GM19023 (cell line): ENCODE measurements at regions not wholly inside any gene's neighbourhood (a gene's known extent, or its start where the extent isn't known, plus 50 kb on each side); places are given as distances from the start of the nearest gene placed in this dataset.

Experiments used
- ATAC-seq: cut with Tn5 transposase; IDR thresholded peaks from one replicate; pipeline ENCODE4 v1.9.1; 2021; ENCODE audit warnings: mild to moderate bottlenecking, moderate library complexity; ENCODE audit not compliant: unreplicated experiment

DNA sequence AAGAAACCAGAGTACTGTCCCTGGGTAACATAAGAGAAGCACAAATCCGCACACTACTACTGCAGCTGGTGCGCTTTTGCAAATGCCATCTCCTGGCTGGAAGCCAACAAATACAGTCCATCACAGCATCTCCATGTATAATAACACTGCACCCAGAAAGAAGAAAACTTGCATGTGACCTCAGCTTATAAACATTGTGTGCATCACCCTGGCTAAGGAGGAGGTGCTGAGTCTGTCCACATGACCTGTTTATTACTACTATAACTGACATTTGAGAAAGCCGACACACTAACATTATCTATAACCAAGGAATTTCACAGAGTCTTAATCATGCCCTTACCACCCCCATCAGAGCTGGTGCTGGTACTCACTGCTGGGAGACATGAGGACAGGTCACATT lies 516.8 kb downstream of the CFAP47 start:
- ATAC-seq = no peak

GRCh38 chrX:36443007-36443406 lies 523.5 kb downstream of the CFAP47 start:
- no peak for ATAC-seq

DNA sequence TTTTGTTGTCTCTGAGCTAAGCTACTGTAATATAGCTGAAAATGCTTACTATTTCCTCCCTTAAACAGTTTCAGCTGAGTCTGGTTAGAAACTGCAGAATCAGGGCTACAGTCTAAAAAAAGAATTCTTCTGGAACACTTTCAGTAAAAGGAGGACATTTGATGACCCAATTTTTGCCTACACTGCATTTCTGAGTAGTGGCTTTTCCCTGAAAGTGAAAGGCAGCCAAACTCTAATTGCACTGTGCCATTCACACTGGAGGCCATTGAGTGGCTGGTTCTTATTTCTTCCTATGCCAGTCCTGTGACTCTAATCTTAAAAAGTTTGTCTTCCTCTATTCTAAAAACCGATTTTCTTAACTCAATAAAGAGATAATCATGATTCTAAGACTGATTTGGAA lies 526.0 kb downstream of the CFAP47 start:
- ATAC-seq = no peak

DNA sequence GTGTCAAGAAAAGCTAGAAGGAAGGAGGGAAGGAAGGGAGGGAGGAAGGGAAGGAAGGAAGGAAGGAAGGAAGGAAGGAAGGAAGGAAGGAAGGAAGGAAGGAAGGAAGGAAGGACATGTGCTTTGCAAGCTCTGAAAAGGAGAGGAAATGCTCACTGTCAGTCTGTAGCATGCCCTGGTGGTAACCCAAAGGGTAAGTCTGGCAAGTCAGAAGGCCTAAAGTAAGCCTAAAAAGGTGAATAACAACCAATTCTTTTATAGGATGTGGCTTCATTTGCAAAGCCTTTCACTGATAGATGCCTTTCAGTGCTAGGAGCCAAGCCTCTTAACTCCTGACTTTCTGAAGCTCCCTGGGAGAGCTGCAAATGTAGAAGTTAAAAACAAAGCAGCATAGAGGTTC lies 542.6 kb downstream of the CFAP47 start:
- ATAC-seq = no peak

DNA sequence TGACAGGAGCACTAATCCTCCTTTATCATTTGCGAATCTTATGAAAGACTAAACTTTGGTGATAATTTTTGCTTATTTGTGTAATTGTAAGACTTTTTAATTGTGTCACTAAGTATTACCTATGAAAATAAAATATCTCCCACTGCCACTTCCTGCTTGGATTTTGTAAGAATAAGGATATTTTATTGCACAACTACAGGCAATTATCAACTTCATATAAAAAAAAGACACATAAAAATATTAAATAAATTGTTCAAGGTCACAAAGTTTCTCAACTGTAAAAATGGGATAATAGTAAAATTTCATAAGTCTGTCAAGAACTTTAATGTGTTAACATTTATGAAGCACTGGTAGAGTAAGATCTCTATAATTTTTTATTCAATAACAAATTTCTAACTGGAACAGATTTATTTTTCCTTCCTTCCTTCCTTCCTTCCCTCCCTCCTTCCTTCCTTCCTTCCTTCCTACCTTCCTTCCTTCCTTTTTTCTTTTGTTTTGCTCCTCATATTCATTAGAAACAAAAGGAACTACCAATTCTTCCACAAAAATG lies 527.6 kb upstream of the FAM47C start:
- ATAC-seq = no peak

DNA sequence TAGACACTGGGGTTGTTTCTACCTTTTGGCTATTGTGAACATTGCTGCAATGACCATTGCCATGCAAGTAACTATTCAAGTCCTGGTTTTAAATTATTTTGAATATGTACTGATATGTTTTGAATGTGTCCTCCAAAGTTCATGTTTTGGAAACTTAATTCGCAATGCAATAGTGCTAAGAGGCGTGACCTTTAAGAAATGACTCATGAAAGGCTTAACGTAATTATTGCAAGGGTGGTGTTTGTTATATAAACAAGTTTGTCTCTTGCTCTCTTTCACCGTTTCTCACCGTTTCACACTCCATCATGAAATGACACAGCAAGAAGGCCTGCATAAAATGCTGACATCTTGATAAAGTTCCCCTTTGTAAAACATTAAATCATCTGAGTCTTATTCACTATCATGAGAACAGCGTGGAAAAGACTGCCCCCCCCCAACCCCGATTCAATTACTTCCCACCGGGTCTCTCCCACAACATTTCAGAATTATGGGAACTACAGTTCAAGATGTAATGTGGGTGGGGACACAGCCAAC lies 506.9 kb upstream of the FAM47C start:
- no peak for ATAC-seq

- ATAC-seq = no peak
These were observed 503.5 kb upstream of the FAM47C start for GRCh38 chrX:36504625-36505024.

GRCh38 chrX:36508042-36508441 lies 500.1 kb upstream of the FAM47C start:
- ATAC-seq = no peak

- ATAC-seq = no peak
These were observed 497.4 kb upstream of the FAM47C start for GRCh38 chrX:36510736-36511135.

GRCh38 chrX:36528661-36529060 lies 479.5 kb upstream of the FAM47C start:
- ATAC-seq = no peak

DNA sequence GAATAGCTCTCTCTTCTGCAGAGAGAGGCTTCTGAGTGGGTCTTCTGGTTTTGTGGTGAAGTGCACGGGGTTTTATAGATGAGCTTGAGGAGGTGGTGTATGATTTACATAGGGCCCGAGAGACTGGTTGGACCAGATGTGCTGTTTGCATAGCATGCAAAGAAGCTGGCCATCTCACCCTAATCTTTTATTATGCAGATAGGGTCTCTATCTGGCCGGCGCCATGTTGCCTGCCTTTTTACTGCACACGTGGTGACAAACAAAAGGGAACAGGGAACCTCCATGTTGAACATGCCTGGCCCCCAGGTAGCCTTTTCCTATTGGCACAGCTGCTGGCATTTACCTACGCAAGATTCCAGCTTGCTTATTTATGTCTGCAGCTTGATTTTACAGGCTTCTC lies 473.3 kb upstream of the FAM47C start:
- ATAC-seq = no peak

DNA sequence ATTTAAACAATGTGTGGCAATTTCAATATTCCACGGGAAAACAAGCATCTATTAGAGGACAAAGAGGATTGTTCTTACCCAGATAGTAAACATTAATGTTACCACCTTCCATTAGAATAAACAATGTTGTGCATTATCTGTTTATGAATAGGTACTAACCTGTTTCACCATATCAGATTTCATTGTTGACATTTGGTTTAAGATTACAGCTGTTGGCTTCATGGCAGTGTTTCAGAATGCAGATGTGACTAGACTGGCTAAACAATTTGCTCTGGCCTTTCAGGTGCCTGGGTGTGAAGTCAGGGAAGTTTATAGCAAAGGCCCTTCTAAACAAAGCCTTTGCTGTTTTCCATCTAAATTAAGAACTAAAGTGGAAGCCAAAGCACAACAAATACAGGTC lies 464.7 kb upstream of the FAM47C start:
- no peak for ATAC-seq

GRCh38 chrX:36562986-36563385 lies 445.2 kb upstream of the FAM47C start:
- ATAC-seq = no peak

DNA sequence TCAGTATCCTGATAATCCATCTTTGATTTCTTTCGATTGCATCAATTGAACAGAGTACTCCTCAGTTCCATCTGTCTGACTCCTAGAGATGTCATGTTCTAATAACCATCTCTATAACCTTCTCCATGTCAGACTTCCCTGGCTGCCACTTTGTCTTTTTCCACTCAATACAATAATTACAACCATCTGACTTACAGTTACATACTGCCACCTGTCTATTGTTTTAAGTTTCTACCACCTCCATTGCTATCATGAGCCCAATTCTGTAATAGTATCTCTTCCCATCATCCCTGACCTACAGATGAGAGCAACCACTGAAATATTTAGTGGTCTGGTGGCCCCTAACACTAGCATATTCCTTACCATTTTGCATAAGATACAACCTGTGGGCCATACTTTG lies 439.2 kb upstream of the FAM47C start:
- ATAC-seq = no peak

DNA sequence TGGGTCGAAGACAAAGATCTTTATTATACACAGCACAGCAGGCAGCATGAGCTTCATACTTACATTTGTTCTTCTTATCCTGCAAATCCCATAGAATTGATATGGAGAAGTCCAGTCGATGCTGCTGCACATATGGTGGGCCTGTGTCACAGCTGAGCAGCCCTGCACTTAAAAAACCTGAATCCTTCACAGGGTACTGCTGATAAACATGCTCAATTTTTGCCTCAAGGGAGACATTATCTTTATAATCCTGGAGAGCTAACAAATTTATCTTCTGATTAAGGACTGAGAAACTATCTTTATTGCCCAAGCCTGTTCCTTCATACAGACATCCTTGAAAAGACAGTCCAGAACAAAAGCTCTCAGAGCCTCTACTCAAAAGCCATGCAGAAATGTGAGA lies 434.4 kb upstream of the FAM47C start:
- ATAC-seq = no peak

DNA sequence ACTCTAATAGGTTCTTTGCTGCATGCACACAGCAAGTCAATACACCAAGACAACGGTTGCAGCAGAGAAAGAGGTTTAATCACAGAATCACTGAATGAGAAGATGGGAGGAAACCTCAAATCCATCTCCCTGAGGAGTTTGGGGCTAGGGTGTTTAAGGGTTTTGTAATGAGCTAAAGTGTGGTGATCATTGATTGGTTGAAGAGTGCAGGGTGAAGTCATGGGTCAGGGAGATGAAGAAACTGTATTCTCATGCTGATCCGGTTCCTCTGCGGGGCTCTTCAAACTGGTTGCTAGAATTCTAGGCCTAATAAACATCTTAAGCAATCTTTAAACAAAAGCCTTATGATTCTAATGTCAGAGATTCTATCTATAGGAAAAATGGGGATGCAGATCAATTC lies 432.5 kb upstream of the FAM47C start:
- no peak for ATAC-seq

DNA sequence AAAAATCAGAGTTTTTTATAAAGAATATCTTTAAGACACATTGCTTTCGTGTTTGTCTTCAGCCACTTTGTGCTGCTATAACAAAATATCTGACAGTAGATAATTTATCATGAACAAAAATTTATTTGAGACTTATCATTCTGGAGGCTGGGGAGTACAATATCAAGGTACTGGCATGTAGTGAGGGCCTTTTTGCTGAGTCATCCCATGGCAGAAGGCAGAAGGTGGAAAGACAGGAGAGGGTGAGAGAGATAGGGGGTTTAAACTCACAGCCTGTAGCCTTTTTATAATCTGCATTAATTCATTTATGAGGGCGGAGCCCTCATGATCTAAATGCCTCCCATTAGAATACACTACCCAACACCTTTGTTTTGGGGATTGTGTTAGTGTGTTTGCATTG lies 431.2 kb upstream of the FAM47C start:
- no peak for ATAC-seq

- ATAC-seq = no peak
These were observed 427.1 kb upstream of the FAM47C start for GRCh38 chrX:36581030-36581429.

GRCh38 chrX:36583674-36584073 lies 424.5 kb upstream of the FAM47C start:
- no peak for ATAC-seq

DNA sequence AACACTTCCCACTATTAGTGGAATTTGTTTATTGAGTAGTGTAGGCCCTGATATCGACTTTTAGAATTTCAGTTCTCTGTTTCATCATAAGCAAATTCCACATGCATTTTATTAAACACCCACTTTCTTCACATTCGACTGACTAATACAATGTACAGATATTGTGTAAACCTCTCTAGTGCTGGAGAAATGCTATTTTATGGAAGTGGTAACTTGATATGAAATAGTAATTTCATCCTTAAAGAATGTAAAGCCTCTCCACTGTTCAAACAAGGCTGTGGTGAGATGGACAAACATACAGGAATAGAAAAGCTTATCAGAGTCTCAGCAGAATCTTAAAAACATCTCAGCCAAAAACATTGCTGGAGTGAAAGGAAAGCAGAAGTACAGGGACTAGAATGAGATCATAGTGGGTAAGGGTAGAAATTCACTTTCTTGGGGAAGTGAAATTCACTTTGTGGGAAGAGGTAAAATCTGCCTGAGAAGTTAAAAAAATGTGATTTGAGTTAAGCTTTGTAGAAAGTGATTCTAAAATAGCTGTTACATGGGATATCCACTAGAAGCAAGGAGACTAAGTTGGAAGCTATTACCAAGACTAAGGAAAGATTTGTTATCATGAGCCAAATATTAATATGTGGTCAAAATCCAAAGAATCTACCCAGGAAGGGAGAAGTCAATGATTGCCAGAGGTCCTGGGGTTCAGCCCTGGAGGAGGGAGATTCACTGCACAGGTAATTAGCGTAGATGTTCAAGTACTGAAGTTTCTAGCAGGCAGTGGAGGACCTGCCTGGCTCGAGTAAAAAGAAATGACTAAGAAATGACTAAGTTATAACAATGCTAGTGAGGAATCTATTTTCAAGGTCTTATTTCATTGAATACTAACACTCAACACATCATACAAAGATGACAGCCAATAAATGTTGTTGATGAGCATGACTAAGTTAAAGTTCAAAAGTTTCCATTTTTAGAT lies 398.3 kb upstream of the FAM47C start:
- no peak for ATAC-seq

DNA sequence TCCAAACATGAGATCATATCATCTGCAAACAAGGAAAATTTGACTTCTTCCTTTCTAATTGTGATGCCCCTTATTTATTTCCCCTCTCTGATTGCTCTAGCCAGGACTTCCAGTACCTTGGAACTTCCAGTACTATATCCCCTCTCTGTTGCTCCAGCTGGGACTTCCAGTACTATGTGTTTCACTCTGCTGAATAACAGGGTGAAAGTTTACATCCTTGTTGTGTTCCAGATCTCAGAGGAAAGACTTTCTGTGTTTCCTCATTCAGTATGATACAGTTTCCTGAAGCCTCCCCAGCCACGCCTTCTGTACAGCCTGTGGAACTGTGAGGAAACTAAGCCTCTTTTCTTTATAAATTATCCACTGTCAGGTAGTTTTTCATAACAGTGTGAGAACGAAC lies 381.3 kb upstream of the FAM47C start:
- no peak for ATAC-seq

DNA sequence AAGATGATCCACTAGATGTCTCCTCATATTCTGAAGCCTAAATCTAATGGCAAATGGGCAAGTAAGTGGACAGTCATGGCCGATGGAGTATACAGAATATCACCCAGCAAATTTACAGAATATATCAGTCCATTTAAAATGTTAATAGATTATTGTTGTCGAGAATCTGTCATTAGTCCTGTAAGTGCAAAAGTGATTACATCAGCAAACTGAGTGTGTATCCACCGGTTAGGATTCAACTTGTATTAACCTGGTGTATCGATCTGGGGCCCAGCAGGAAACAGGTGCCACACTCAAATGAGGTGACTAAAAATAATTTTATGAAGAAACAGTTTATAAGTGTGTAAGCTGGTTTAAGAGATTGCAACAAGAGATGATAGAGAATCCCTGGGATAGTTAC lies 367.9 kb upstream of the FAM47C start:
- no peak for ATAC-seq
